Right atrium auricular region (tissue), 2 donors: ENCODE measurements at regions not wholly inside any gene's neighbourhood (a gene's known extent, or its start where the extent isn't known, plus 50 kb on each side); places are given as distances from the start of the nearest gene placed in this dataset.

Experiments
- DNase-seq: peaks from one replicate; pipeline ENCODE4 v3.0.0-alpha.2; 2019; ENCODE audit warnings: low spot score
- H3K27ac ChIP-seq, 2 donors: fragments of 200-600 bp; sonication (generic); 1 replicate in 1 of 2; 2 replicates in 1 of 2; pipeline ENCODE4 v1.5.1; 2016 to 2019
- H3K27me3 ChIP-seq, 2 donors: fragments of 200-600 bp; sonication (generic); one replicate each; pipeline versions ENCODE4 v1.5.1 to v1.6.0; 2017 to 2019
- H3K36me3 ChIP-seq: fragments of 200-600 bp; sonication (generic); one replicate; pipeline ENCODE4 v1.5.1; 2016
- H3K4me1 ChIP-seq, 2 donors: fragments of 200-600 bp; sonication (generic); one replicate each; pipeline versions ENCODE4 v1.5.1 to v1.6.0; 2017 to 2019
- H3K4me3 ChIP-seq, 2 donors: fragments of 200-600 bp; sonication (generic); 1 replicate in 1 of 2; 2 replicates in 1 of 2; pipeline ENCODE4 v1.5.1; 2017 to 2019; ENCODE audit warnings: mild to moderate bottlenecking in 1 of 2, moderate library complexity in 1 of 2
- H3K9me3 ChIP-seq, 2 donors: fragments of 200-600 bp; sonication (generic); one replicate each; pipeline ENCODE4 v1.5.1; 2019
- CTCF ChIP-seq, 2 donors: fragments of 200-600 bp; sonication (generic); IDR thresholded peaks; one replicate each; pipeline ENCODE4 v1.5.1; 2019; ENCODE audit warnings: antibody characterized with exemption in 2 of 2

DNA sequence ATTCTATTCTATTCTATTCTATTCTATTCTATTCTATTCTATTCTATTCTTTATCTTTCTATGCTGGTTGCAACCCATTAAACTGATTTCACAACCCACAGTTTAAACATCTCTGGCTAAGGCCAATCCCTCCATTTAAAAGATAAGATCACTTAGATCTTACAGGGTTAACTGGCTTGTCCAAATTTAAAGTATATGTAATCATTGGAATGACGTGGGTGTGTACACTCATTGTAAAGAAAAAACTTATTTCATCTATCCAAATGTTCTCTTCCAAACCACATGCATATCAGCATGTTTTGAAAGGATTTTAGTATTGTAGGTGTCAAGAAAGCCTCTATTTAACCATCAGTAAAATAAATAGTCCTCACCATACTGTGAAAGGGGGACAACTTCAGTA lies 299.6 kb upstream of the RUNX1 start:
- Histone ChIP-seq H3K27me3 (no peaks in the 10 kb centered on the region), H3K4me1 (no peaks in the 10 kb centered on the region)
- no peak for TF ChIP-seq CTCF (IDR thresholded peaks at IDR 0.05)

GRCh38 chr21:35346697-35347096 lies 297.6 kb upstream of the RUNX1 start:
- Histone ChIP-seq H3K27me3 (no peaks in the 10 kb centered on the region), H3K4me3 (no peak overlapping the region), H3K4me1 (no peaks in the 10 kb centered on the region), H3K36me3 (no peaks in the 10 kb centered on the region), H3K27ac (no peak overlapping the region), H3K9me3 (no peaks in the 10 kb centered on the region)
- TF ChIP-seq CTCF (IDR thresholded peaks at IDR 0.05), result no peak
- no peak for DNase-seq

More for the DNA sequence above, 299.6 kb upstream of the RUNX1 start:
- Histone ChIP-seq H3K9me3 (no peaks in the 10 kb centered on the region), H3K36me3 (no peaks in the 10 kb centered on the region), H3K4me3 (no peak overlapping the region), H3K27ac (no peak overlapping the region)
- no peak for DNase-seq

DNA sequence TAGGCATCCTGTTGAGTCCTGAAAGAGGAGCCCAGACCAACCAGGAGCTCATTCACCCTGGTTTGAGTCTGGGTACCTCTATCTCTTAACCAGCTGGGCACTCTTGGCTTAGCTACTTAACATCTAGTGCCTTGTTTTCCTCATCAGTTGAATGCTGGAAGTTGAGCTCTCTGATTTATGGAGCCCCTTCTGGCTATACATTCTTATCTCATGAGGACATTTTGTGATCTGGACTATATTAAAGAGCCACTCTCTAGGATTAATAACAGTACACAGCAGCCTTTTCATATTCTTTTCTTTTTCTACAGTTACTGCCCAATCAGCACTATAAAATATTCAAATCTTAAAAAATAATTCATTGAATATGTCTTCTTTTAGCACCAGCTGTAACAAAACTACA lies 296.9 kb upstream of the RUNX1 start:
- DNase-seq, result no peak
- H3K4me3 ChIP-seq, result no peak overlapping the region
- H3K9me3 ChIP-seq, result no peaks in the 10 kb centered on the region
- H3K27me3 ChIP-seq, result no peaks in the 10 kb centered on the region
- no peak overlapping the region for H3K27ac ChIP-seq
- H3K36me3 ChIP-seq, result no peaks in the 10 kb centered on the region
- TF ChIP-seq CTCF (IDR thresholded peaks at IDR 0.05), result no peak
- H3K4me1 ChIP-seq, result no peaks in the 10 kb centered on the region

DNA sequence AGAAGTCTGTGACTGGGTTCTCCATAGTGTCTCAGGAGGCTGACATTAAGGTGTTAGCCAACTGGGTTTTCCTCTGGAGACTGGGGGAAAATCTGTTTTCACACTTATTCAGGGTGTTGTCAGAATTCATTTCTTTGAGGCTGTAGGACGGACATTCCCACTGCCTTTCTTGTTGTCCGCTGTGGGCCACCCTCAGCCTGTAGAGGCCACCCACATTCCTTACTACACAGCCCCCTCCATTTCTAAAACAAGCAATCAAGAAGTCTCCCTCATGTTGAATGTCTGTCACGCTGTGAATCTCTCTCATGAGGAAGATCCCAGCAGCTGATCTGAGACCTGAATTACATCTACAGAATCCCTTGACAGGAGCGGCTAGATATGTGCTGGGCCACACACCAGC lies 295.5 kb upstream of the RUNX1 start:
- no peak for DNase-seq
- no peaks in the 10 kb centered on the region for H3K36me3 ChIP-seq
- H3K4me1 ChIP-seq, result no peaks in the 10 kb centered on the region
- H3K27ac ChIP-seq, result no peak overlapping the region
- no peaks in the 10 kb centered on the region for H3K27me3 ChIP-seq
- no peak for TF ChIP-seq CTCF (IDR thresholded peaks at IDR 0.05)
- H3K9me3 ChIP-seq, result no peaks in the 10 kb centered on the region
- H3K4me3 ChIP-seq, result no peak overlapping the region

GRCh38 chr21:35343046-35343819 lies 294.1 kb upstream of the RUNX1 start:
- H3K9me3 ChIP-seq, result no peaks in the 10 kb centered on the region
- no peak overlapping the region for H3K27ac ChIP-seq
- H3K36me3 ChIP-seq, result no peaks in the 10 kb centered on the region
- H3K4me3 ChIP-seq, result no peak overlapping the region
- no peaks in the 10 kb centered on the region for H3K4me1 ChIP-seq
- no peak for TF ChIP-seq CTCF (IDR thresholded peaks at IDR 0.05)
- no peaks in the 10 kb centered on the region for H3K27me3 ChIP-seq
- DNase-seq, result no peak

DNA sequence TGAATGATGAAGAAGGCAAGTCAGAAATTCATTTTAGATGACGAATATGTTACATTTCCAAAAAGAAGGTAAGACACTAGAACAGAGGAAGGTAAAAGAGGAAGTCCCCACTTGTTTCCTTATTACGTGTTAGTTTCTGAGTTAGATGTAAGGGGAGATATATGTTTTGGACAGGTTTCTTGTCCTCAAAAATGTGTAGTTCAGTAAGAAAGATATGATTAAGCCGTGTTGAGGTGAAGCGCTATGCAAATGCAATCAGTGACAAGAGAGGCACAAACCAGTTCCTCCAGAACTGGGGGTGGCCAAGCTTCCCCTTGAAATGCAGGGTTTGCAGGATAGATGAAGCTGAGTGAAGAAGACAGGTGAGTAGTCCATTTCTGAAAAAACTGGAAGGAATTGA lies 293.3 kb upstream of the RUNX1 start:
- TF ChIP-seq CTCF (IDR thresholded peaks at IDR 0.05), result no peak
- H3K27me3 ChIP-seq, result no peaks in the 10 kb centered on the region
- H3K4me3 ChIP-seq, result no peak overlapping the region
- no peaks in the 10 kb centered on the region for H3K36me3 ChIP-seq
- no peaks in the 10 kb centered on the region for H3K9me3 ChIP-seq
- no peak for DNase-seq
- H3K4me1 ChIP-seq, result no peaks in the 10 kb centered on the region
- no peak overlapping the region for H3K27ac ChIP-seq
